SK-N-SH (cell line): ENCODE measurements at regions not wholly inside any gene's neighbourhood (a gene's known extent, or its start where the extent isn't known, plus 50 kb on each side); places are given as distances from the start of the nearest gene placed in this dataset.

Experiments
- CTCF ChIA-PET: fragments of 300-600, 350-600 bp; formaldehyde crosslinking; extraction: SDS; loops from one replicate; lab custom pipeline; 2021; lab: Yijun Ruan, JAX
- POLR2A ChIA-PET: fragments of 350-600 bp; sonication (Branson Sonifier 250); formaldehyde crosslinking; extraction: SDS; loops from one replicate; lab custom pipeline; 2020; ENCODE audit warnings: antibody characterized with exemption, inconsistent platforms; lab: Yijun Ruan, JAX
- DNase-seq: peaks from one replicate; pipeline ENCODE4 v3.0.0; 2012
- H2AFZ ChIP-seq: fragments of 200-600 bp; sonication (generic); 2 replicates; pipeline ENCODE4 v1.8.1; 2016; ENCODE audit warnings: antibody characterized with exemption, mild to moderate bottlenecking, low read depth
- H3F3A ChIP-seq: fragments of 200-600 bp; sonication (generic); replicated peaks from 2 replicates; pipeline ENCODE3; 2016; ENCODE audit warnings: antibody characterized with exemption, mild to moderate bottlenecking; ENCODE audit not compliant: insufficient read depth
- H3K27ac ChIP-seq, 2 experiments: fragments of 200-500 bp in 1 of 2; fragments of 200-600 bp in 1 of 2; sonication (Bioruptor generic) in 1 of 2; sonication (generic), shearing (Covaris generic) in 1 of 2; 2 replicates each; pipeline versions ENCODE4 v1.5.1 to v1.6.1; 2014 to 2016; ENCODE audit warnings: low read depth in 2 of 2, inconsistent platforms in 1 of 2, low read length in 1 of 2, mild to moderate bottlenecking in 1 of 2, mixed read lengths in 1 of 2
- H3K27me3 ChIP-seq: fragments of 200-600 bp; sonication (generic), shearing (Covaris generic); 2 replicates; pipeline ENCODE4 v1.6.1; 2016; ENCODE audit warnings: mixed run types; ENCODE audit not compliant: insufficient read depth
- H3K36me3 ChIP-seq, 2 experiments: fragments of 200-500 bp in 1 of 2; fragments of 200-600 bp in 1 of 2; sonication (Bioruptor generic) in 1 of 2; sonication (generic) in 1 of 2; replicated peaks in 1 of 2; 2 replicates each; pipeline versions ENCODE3 to v1.5.1; 2014 to 2016; ENCODE audit warnings: low read length in 1 of 2, mild to moderate bottlenecking in 1 of 2; ENCODE audit not compliant: insufficient read depth in 2 of 2, control insufficient read depth in 1 of 2
- H3K4me1 ChIP-seq, 2 experiments: fragments of 200-500 bp in 1 of 2; fragments of 200-600 bp in 1 of 2; sonication (Bioruptor generic) in 1 of 2; sonication (generic), shearing (Covaris generic) in 1 of 2; 2 replicates each; pipeline versions ENCODE4 v1.5.1 to v1.6.1; 2014 to 2016; ENCODE audit warnings: low read depth in 1 of 2, low read length in 1 of 2, mixed run types in 1 of 2; ENCODE audit not compliant: insufficient read depth in 2 of 2, control insufficient read depth in 1 of 2
- H3K4me2 ChIP-seq: fragments of 200-600 bp; sonication (generic), shearing (Covaris generic); 2 replicates; pipeline ENCODE4 v1.6.1; 2017; ENCODE audit warnings: mixed run types
- H3K4me3 ChIP-seq, 2 experiments: fragments of 200-500 bp in 1 of 2; fragments of 200-600 bp in 1 of 2; sonication (Bioruptor generic) in 1 of 2; sonication (generic), shearing (Covaris generic) in 1 of 2; 2 replicates each; pipeline versions ENCODE4 v1.5.1 to v1.8.1; 2014 to 2016; ENCODE audit warnings: low read depth in 2 of 2, inconsistent platforms in 1 of 2, low read length in 1 of 2, mild to moderate bottlenecking in 1 of 2, mixed read lengths in 1 of 2, moderate library complexity in 1 of 2
- H3K79me2 ChIP-seq: fragments of 200-600 bp; sonication (generic); 2 replicates; pipeline ENCODE4 v1.8.1; 2017; ENCODE audit warnings: mild to moderate bottlenecking; ENCODE audit not compliant: insufficient read depth
- H3K9ac ChIP-seq: fragments of 200-600 bp; sonication (generic); 2 replicates; pipeline ENCODE4 v1.6.1; 2017; ENCODE audit warnings: mixed run types
- H3K9me2 ChIP-seq: fragments of 200-600 bp; sonication (generic); 2 replicates; pipeline ENCODE4 v1.6.1; 2017; ENCODE audit warnings: mixed run types
- H3K9me3 ChIP-seq: fragments of 200-600 bp; sonication (generic); 2 replicates; pipeline ENCODE4 v1.6.1; 2017; ENCODE audit warnings: mixed run types, mild to moderate bottlenecking, moderate library complexity
- H4K20me1 ChIP-seq: fragments of 200-600 bp; sonication (generic); 2 replicates; pipeline ENCODE4 v1.6.1; 2017; ENCODE audit warnings: mild to moderate bottlenecking, mixed run types; ENCODE audit not compliant: insufficient read depth
- EZH2phosphoT487 ChIP-seq: fragments of 200-600 bp; sonication (generic); IDR thresholded peaks from 2 replicates; pipeline ENCODE4 v1.6.1; 2017; ENCODE audit warnings: low read depth, mixed run types, mild to moderate bottlenecking, antibody characterized with exemption, moderate library complexity, borderline replicate concordance
- FOSL2 ChIP-seq: IDR thresholded peaks from 2 replicates; pipeline ENCODE4 v1.4.0; 2012; ENCODE audit warnings: low read depth, mild to moderate bottlenecking, moderate library complexity, borderline replicate concordance
- FOXJ3 ChIP-seq: sonication (generic); formaldehyde crosslinking; IDR thresholded peaks from 2 replicates; pipeline ENCODE4 v1.5.1; 2020; ENCODE audit warnings: mild to moderate bottlenecking, missing genetic modification reagents
- JUND ChIP-seq: IDR thresholded peaks from 2 replicates; pipeline ENCODE4 v1.4.0; 2012
- MXI1 ChIP-seq: IDR thresholded peaks from 2 replicates; pipeline ENCODE4 v1.6.1; 2012; ENCODE audit warnings: mild to moderate bottlenecking, low read depth, low read length, improper control_type of control experiment
- RCOR1 ChIP-seq: fragments of 150-350 bp; IDR thresholded peaks from 2 replicates; pipeline ENCODE4 v1.6.1; 2017; ENCODE audit warnings: antibody characterized with exemption, low read length
- RFX5 ChIP-seq: IDR thresholded peaks from 2 replicates; pipeline ENCODE4 v1.6.1; 2012; ENCODE audit warnings: mild to moderate bottlenecking, improper control_type of control experiment, low read length
- SIN3A ChIP-seq: IDR thresholded peaks from 2 replicates; pipeline ENCODE4 v1.6.1; 2012; ENCODE audit warnings: low read depth, mild to moderate bottlenecking, low read length, moderate library complexity, borderline replicate concordance
- SMC3 ChIP-seq: IDR thresholded peaks from 2 replicates; pipeline ENCODE4 v1.6.1; 2012; ENCODE audit warnings: low read depth, low read length, improper control_type of control experiment
- TCF12 ChIP-seq: IDR thresholded peaks from 2 replicates; pipeline ENCODE4 v1.4.0; 2012
- YY1 ChIP-seq: IDR thresholded peaks from 2 replicates; pipeline ENCODE4 v1.4.0; 2012; ENCODE audit warnings: low read depth, mild to moderate bottlenecking
- WGBS: methylation state at CpG from one replicate; pipeline ENCODE4 v1.1.6; 2017; ENCODE audit warnings: low lambda C conversion rate; 5-methylcytosine and 5-hydroxymethylcytosine counted together
- TF ChIP-seq, protein P1 (sequence below): IDR thresholded peaks from 2 replicates; pipeline ENCODE4 v1.6.1; 2012; ENCODE audit warnings: mild to moderate bottlenecking, low read depth, low read length, moderate library complexity
- TF ChIP-seq, protein P2 (sequence below): fragments of 150-350 bp; IDR thresholded peaks from 2 replicates; pipeline ENCODE4 v1.6.1; 2017; ENCODE audit warnings: antibody characterized with exemption, low read length, low read depth, borderline replicate concordance
- TF ChIP-seq, protein P3 (sequence below): IDR thresholded peaks from 2 replicates; pipeline ENCODE4 v1.4.0; 2012; ENCODE audit warnings: low read depth, borderline replicate concordance
- TF ChIP-seq, protein P4 (sequence below): fragments of 200-600 bp; sonication (generic); IDR thresholded peaks from 2 replicates; pipeline ENCODE4 v1.6.1; 2017; ENCODE audit warnings: antibody characterized with exemption, mild to moderate bottlenecking, moderate library complexity
- TF ChIP-seq, protein P5 (sequence below): IDR thresholded peaks from 2 replicates; pipeline ENCODE4; 2012

DNA sequence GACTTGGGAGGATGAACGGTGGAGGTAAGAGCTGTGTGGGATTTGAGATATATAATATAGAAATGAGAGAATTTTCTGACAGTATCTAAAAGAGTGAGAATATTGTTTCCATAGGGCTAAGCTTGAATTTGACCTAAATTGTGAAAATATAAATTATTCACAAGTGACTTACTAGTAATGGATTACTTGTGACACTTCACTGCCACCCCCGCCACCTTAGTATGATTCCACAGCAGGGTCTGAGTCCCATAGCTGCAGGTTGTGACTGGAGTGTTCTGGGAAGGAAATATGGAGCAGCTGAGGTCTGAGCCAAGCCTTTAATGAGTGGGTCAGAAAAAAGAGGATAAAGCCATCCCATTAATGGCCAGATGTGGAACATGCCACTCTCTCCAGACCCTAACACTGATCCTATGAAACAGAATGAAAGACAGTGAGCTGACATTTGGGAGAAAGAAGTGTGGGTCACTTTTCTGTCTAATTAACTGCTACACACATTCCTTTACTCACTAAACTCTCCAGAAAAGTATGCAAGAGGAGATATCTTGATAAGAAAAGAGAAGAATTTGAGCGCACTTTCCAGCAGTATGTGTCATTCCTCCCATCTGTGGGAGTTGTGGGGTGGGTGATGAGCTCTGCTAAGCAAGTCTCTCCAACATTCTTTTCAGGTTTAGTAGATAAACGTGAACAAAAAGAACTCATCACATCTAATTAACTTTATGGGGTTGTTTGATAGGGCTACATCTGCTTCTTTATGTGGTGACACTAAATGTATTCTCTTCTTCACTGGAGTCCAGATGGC, 1193.4 kb downstream of the SORCS3 start (continued):
- no peak for TF ChIP-seq SMC3
- TF ChIP-seq, all 33 proteins: peak for 0

DNA sequence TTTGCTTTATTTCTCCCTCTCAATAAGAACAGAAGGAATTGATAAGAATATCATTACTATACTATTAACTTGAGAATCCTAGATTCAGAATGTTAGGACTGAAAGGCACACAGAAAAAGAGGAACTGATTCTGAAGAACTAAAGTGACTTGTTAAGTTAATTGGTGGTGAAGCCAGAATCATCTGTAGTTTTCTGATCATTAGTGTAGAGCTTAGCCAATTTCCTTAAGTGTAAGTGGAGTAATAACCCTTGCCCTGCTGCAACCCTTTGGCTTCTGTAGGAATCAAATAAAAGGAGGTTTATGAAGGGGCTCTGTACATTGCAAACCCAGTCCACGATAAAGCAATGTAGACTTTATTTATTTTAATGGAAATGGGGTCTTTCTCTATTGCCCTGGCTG, 1186.0 kb downstream of the SORCS3 start:
- H3K9me2 ChIP-seq = no peaks in the 10 kb centered on the region
- TF ChIP-seq EZH2phosphoT487 = no peak
- TF ChIP-seq, protein P1, sequence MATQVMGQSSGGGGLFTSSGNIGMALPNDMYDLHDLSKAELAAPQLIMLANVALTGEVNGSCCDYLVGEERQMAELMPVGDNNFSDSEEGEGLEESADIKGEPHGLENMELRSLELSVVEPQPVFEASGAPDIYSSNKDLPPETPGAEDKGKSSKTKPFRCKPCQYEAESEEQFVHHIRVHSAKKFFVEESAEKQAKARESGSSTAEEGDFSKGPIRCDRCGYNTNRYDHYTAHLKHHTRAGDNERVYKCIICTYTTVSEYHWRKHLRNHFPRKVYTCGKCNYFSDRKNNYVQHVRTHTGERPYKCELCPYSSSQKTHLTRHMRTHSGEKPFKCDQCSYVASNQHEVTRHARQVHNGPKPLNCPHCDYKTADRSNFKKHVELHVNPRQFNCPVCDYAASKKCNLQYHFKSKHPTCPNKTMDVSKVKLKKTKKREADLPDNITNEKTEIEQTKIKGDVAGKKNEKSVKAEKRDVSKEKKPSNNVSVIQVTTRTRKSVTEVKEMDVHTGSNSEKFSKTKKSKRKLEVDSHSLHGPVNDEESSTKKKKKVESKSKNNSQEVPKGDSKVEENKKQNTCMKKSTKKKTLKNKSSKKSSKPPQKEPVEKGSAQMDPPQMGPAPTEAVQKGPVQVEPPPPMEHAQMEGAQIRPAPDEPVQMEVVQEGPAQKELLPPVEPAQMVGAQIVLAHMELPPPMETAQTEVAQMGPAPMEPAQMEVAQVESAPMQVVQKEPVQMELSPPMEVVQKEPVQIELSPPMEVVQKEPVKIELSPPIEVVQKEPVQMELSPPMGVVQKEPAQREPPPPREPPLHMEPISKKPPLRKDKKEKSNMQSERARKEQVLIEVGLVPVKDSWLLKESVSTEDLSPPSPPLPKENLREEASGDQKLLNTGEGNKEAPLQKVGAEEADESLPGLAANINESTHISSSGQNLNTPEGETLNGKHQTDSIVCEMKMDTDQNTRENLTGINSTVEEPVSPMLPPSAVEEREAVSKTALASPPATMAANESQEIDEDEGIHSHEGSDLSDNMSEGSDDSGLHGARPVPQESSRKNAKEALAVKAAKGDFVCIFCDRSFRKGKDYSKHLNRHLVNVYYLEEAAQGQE = no peak
- no peak for TF ChIP-seq TCF12
- TF ChIP-seq, protein P2, sequence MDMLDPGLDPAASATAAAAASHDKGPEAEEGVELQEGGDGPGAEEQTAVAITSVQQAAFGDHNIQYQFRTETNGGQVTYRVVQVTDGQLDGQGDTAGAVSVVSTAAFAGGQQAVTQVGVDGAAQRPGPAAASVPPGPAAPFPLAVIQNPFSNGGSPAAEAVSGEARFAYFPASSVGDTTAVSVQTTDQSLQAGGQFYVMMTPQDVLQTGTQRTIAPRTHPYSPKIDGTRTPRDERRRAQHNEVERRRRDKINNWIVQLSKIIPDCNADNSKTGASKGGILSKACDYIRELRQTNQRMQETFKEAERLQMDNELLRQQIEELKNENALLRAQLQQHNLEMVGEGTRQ = no peak
- no peak for TF ChIP-seq RCOR1
- TF ChIP-seq, protein P3, sequence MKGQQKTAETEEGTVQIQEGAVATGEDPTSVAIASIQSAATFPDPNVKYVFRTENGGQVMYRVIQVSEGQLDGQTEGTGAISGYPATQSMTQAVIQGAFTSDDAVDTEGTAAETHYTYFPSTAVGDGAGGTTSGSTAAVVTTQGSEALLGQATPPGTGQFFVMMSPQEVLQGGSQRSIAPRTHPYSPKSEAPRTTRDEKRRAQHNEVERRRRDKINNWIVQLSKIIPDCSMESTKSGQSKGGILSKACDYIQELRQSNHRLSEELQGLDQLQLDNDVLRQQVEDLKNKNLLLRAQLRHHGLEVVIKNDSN = no peak
- TF ChIP-seq FOXJ3 = no peak
- TF ChIP-seq FOSL2 = no peak
- TF ChIP-seq, protein P4, sequence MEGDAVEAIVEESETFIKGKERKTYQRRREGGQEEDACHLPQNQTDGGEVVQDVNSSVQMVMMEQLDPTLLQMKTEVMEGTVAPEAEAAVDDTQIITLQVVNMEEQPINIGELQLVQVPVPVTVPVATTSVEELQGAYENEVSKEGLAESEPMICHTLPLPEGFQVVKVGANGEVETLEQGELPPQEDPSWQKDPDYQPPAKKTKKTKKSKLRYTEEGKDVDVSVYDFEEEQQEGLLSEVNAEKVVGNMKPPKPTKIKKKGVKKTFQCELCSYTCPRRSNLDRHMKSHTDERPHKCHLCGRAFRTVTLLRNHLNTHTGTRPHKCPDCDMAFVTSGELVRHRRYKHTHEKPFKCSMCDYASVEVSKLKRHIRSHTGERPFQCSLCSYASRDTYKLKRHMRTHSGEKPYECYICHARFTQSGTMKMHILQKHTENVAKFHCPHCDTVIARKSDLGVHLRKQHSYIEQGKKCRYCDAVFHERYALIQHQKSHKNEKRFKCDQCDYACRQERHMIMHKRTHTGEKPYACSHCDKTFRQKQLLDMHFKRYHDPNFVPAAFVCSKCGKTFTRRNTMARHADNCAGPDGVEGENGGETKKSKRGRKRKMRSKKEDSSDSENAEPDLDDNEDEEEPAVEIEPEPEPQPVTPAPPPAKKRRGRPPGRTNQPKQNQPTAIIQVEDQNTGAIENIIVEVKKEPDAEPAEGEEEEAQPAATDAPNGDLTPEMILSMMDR = no peak
- no peak for TF ChIP-seq YY1
- no peak for TF ChIP-seq MXI1
- no peak for TF ChIP-seq SIN3A
- TF ChIP-seq RFX5 = no peak
- TF ChIP-seq, protein P5, sequence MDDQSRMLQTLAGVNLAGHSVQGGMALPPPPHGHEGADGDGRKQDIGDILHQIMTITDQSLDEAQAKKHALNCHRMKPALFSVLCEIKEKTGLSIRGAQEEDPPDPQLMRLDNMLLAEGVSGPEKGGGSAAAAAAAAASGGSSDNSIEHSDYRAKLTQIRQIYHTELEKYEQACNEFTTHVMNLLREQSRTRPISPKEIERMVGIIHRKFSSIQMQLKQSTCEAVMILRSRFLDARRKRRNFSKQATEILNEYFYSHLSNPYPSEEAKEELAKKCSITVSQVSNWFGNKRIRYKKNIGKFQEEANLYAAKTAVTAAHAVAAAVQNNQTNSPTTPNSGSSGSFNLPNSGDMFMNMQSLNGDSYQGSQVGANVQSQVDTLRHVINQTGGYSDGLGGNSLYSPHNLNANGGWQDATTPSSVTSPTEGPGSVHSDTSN = no peak
- TF ChIP-seq JUND = no peak
- DNase-seq = no peak
- H3K27me3 ChIP-seq = no peaks in the 10 kb centered on the region
- H3K27ac ChIP-seq = no peak overlapping the region
- no peaks in the 10 kb centered on the region for H3K79me2 ChIP-seq
- CTCF ChIA-PET = no interaction called here
- no peaks in the 10 kb centered on the region for H3K36me3 ChIP-seq
- POLR2A ChIA-PET = no interaction called here
- no peaks in the 10 kb centered on the region for H3F3A ChIP-seq
- WGBS = 6% methylated on average over 1 of the region's 1 CpG
- no peaks in the 10 kb centered on the region for H4K20me1 ChIP-seq
- H3K4me2 ChIP-seq = no peak overlapping the region
- H3K9me3 ChIP-seq = 0 out of 2 replicates have a peak, but pooled peaks cover 3% of the 10 kb centered on the region
- no peak overlapping the region for H2AFZ ChIP-seq
- H3K4me3 ChIP-seq = no peak overlapping the region
- H3K9ac ChIP-seq = no peak overlapping the region
- no peaks in the 10 kb centered on the region for H3K4me1 ChIP-seq
